Epithelial cell of esophagus (primary cell): ENCODE measurements at regions not wholly inside any gene's neighbourhood (a gene's known extent, or its start where the extent isn't known, plus 50 kb on each side); places are given as distances from the start of the nearest gene placed in this dataset.

Experiments used
- DNase-seq: peaks from one replicate; pipeline ENCODE4 v3.0.0; 2010; ENCODE audit warnings: low read depth
- H3K4me3 ChIP-seq: 2 replicates; pipeline ENCODE4 v1.5.1; 2011; ENCODE audit warnings: mild to moderate bottlenecking, low read length, control low read depth
- CTCF ChIP-seq: IDR thresholded peaks from 2 replicates; pipeline ENCODE4 v1.5.1; 2011; ENCODE audit warnings: low read depth, mild to moderate bottlenecking, low read length, control low read depth, inconsistent platforms; ENCODE audit not compliant: insufficient read depth; ENCODE audit errors: missing control alignments

GRCh38 chr5:37996918-37997317, 157.1 kb upstream of the GDNF start:
- no peak for DNase-seq
- H3K4me3 ChIP-seq = no peak overlapping the region
- no peak for TF ChIP-seq CTCF

GRCh38 chr5:37994729-37995128, 154.9 kb upstream of the GDNF start:
- no peak overlapping the region for H3K4me3 ChIP-seq
- no peak for TF ChIP-seq CTCF
- no peak for DNase-seq

- DNase-seq = no peak
- TF ChIP-seq CTCF = no peak
- no peak overlapping the region for H3K4me3 ChIP-seq
Measured at GRCh38 chr5:37991301-37992299, 151.8 kb upstream of the GDNF start.

GRCh38 chr5:37989884-37990283, 150.0 kb upstream of the GDNF start:
- DNase-seq = no peak
- no peak for TF ChIP-seq CTCF
- no peak overlapping the region for H3K4me3 ChIP-seq

- no peak for DNase-seq
- TF ChIP-seq CTCF = no peak
- H3K4me3 ChIP-seq = no peak overlapping the region
Measured at GRCh38 chr5:37988454-37989046, 148.7 kb upstream of the GDNF start.

GRCh38 chr5:37984300-37984699, 144.5 kb upstream of the GDNF start:
- TF ChIP-seq CTCF = no peak
- no peak overlapping the region for H3K4me3 ChIP-seq
- no peak for DNase-seq
